ENCODE measurements at regions not wholly inside any gene's neighbourhood (a gene's known extent, or its start where the extent isn't known, plus 50 kb on each side); places are given as distances from the start of the nearest gene placed in this dataset.
A peak's percentile ranks its signal among the peaks of the same experiment; 100 is the strongest.
"Not testable (repeated sequence)": the region's sequence is repeated elsewhere in the genome, so short reads cannot be mapped to it uniquely, and the experiment has no call there.

DNA sequence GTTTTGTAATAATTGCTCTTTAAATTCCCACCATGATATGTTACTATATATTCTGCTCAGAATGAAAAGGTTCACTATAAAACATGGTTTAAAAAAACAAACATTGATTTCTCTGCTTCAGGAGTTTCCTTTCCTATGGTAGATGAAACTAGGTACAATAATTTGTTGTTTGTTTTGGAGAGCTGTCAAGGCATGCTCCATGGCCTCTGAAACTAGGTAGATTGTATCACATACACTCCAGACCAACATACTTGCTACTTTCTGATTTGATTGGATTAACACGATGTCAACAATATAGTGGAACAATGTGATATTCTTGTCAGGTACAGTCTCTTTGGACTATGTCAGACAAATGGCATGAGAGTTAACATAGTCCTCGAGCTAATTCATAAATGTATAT, 452.7 kb upstream of the CDH9 start:
- peak; percentile 34 for DNase-seq (ENCODE audit: low spot score)

DNA sequence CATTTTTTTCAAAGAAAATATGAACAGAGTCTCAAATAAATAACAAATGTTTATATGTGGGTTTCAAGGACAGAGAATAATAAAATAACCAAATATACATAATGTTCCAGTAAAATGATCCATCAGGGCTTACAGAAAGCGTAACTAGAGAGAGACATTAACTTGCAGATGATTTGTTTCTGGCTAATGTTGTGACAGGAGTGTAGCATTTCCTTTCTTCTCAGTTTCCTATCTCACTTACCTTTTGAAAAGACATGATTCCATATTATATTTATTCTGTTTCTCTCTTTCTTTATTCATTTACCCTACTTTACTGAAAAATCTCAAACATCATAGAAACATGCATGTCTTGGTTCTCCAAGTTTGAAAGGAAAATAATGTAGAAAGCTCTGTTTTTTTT, 451.3 kb upstream of the CDH9 start:
- no peak for DNase-seq (ENCODE audit: low spot score)

DNA sequence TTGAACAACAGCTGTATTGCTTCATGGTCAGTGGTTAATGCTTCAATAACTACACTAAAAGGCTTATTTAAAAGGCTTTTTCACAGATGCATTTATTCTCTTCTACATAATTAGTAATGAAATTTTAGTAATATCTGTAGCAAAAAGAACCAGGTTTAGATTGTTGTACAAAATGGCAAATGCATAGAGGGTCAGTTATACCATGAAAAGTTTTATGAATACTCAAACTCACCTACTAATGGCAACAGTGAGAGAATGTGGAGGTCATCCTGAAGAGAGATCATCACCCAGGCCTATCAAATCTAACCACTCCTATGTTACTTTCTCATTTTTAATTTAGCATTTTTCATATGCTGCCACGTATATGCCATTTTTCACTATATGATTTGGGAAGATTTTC, 444.3 kb upstream of the CDH9 start:
- DNase-seq (ENCODE audit: low spot score) = no peak

DNA sequence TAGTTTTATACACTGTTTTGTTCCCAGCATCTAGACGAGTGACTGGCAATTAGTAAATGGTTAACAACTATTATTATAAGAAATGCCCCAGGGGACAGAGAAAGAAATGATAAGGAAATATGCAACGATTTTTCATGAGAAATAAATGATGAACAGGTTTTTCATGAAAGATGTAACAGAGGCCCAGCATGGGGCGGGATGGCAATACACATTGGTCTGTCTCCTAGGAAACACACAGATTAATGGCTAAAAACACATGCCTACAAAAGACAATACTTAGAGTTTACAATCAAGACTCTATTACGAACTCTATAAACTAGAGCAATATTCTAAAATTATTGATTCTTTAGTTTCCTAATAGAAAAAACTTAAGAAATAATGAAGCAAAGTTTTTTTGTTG, 441.5 kb upstream of the CDH9 start:
- no peak for DNase-seq (ENCODE audit: low spot score)

DNA sequence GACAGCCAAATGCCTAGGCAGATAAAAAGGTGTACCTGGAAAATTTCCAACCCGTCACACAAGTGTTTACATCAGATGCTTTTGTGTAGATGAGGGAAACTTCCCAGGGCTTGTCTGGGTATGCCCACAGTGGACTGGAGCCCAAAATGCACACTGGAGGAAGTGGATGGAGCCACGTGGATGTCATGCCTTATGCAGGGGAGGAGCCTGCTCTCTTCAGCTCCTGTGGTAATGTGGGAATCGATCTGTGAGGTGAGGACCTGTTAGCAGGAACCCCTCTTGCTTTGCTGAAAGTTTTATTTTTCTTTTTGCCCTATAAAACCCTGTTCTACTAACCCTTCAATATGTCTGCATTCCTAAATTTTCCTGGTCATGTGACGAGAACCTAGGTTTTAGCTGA, 439.2 kb upstream of the CDH9 start:
- DNase-seq (ENCODE audit: low spot score) = no peak

DNA sequence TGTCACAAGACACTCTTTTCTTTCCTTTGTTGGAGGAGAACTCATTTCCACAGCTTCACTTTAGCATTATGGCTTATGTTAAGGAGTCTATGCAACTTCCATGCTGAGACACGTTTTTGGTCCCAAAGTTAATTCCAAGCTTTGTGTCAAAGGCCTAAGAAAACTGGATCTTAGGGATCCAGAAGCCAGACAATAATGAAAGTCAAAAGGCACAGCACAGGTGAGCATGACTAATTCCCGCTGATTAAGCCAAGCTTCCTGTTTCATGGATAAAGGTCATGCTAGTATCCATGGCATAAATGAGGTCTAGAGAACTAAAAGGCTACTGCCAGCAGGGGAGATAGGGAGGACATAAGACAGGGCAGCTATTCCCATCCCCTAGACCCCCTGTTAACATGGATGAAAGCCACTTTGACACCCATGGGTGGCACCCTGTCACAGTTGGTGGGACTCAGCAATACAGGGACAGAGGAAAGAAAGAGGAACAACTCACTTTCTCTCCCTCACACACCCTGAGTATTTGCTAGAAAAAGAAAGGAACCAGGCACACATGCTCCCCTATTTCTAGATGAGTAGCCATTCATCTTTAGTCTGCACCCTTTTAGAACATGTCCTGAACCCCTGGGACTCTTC, 438.1 kb upstream of the CDH9 start:
- DNase-seq (ENCODE audit: low spot score) = no peak

DNA sequence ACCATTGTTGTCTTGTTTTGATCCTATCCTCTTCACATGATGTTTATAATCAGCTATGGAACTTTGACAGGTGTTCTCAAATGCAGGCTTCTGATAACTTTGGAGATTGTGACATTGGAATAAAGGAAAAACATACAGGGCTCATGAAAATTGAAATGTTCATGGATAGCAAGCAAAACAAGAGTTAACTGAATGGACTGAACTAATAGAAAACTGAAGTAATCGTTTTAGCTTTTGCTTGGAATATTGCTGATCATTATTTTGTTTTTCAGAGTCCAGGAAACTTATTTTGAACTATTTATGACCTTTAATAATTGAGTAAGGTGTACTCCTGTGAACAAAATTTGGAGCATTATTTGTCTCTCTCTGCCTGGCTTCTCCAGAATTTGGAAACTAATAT, 436.7 kb upstream of the CDH9 start:
- DNase-seq (ENCODE audit: low spot score) = no peak

DNA sequence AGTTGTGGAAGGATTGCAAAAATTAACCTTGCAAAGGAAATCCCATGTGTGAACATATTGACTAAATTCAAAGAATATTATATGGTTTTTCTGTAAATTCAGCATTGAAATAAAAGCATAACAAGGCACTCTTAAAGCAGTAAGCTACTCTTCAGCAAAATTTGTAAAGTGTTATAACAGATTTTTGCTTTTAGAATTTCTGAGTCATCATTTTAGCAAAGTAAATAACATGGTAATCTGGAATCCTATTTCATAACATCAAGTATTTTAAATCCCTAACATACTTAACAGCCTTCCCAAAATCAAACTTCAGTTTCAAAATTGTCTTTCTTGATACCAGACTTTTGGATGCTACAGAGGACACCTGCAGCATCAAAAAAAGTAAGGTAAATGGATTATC, 436.0 kb upstream of the CDH9 start:
- no peak for DNase-seq (ENCODE audit: low spot score)

DNA sequence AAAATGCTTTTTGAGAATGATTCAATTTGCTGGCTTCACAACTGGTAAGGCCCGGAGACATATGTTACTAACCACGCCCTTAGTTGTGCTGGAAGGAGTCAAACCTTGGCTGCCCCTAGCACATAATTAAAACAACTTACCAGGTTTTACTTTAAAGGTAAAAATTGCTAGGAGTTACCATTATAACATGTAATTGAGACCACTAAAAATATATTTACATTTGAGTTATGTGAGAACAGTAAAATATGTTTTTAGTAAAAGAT, 435.6 kb upstream of the CDH9 start:
- DNase-seq (ENCODE audit: low spot score) = no peak

DNA sequence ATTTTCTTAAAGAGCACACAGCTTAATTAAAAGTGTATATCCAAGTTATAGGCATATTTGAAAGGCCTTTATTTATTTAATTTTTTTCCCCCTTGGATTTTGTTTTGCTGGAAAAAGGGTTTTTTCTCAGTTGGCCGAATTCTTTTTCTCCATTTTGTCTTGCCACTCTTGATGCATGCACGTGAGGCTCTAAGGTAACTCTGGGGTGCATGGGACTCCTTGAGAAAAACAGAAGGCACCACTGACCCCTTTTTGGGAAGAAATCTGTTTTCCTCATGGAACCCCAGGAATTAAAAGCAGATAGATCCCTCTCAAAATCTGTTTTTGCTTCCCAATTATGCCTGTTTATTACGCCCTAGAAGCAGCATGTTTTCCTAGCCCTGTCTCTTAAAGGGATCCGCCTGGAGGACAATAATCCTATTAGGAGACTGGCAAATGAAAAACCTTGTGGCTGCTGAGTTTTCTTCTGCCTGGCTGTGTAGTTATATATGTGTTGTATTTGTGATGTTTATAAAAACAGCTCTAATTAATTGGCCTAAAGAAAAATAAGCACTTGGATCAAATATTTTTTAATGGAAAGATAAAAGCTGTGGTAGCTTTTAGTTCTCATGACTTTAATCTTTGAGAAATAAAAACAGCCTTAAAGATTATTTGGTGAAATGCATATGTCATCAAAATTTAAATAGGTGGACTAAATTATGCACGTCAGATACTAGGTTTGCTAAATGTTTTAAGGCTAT, 435.1 kb upstream of the CDH9 start:
- no peak for DNase-seq (ENCODE audit: low spot score)

DNA sequence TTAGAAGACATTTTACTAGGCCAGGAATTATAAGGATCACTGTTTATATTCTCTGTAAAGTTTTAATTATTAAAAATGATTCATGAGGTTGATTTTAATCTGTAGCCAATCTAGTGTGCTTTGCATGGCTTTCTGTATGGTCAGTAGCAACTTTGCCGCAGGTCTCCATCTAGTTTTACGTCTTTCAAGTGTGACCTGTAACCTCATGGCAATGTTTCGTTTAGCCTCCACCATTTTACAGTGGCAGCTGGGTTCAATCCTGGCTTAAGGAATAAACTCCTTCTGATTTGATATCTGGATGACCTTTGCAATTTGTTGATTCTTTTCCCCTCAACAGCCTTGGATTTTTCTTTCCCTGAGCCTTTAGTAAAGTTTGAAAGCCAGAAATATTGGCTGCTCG, 434.5 kb upstream of the CDH9 start:
- DNase-seq (ENCODE audit: low spot score) = peak; percentile 47

DNA sequence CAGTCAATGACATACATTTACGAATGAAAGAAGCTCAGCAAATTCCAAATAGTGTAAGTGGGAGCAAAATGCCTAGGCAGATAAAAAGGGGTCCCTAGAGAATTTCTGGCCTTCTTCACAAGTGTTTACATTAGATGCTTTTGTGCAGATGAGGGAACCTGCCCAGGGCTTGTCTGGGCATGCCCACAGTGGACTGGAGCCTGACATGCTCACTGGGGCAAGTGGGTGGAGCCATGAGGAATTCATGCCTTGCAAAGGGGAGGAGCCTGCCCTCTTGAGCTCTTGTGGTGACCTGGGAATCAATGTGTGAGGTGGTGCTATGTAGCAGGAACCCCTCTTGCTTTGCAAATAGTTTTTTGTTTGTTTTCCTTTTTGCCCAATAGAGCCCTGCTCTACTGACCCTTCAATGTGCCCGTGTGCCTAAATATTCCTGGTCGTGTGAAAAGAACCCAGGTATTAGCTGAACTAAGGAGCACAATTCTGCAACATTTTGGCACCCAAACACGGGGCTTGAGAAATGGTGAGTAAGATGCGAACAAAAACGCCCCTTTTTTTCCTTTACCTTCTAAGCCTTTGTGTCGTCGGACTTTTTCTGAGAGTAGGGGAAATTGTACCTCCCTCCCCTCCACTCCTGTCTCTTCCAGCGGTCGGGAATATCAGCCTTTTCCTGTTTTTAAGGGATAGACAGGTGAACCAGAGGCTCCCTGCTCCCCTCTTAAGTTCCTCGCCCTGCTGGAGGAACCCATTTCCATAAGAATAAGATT, 433.8 kb upstream of the CDH9 start:
- peak; percentile 95 for DNase-seq (ENCODE audit: low spot score)

DNA sequence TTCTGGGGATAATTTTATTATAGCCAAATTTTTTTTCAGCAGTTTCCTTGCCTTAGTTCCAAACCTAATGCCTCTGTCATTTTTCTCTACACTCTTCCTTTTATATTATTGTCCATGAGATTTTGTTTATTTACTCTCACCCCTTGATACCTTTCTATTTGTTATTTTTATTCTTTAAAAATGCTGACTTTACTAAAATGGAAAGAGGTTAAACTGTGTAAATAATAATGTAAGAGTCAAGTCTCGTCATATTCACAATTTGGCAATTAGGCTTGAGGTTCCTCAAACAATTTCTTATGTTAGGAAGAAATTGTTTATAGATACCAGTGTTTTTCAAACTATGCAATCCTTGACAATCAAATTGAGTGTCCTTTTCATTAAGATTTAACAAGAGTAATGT, 428.6 kb upstream of the CDH9 start:
- DNase-seq (ENCODE audit: low spot score) = no peak

DNA sequence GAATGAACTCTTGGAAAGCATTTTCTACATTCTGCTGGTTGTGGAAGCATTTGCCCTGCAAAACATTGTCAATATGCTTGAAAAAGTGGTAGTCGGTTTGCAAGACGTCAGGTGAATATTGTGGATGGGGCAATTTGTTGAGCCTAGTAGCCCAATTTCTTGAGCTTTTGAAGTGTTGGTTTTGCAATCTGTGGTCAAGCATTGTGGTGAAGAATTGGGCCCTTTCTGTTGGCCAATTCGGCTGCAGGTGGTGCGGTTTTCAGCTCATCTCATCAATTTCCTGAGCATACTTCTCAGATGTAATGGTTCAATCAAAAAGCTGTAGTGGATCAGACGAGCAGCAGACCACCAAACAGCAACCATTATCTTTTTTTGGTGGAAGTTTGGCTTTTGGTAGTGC, 426.8 kb upstream of the CDH9 start:
- no peak for DNase-seq (ENCODE audit: low spot score)

DNA sequence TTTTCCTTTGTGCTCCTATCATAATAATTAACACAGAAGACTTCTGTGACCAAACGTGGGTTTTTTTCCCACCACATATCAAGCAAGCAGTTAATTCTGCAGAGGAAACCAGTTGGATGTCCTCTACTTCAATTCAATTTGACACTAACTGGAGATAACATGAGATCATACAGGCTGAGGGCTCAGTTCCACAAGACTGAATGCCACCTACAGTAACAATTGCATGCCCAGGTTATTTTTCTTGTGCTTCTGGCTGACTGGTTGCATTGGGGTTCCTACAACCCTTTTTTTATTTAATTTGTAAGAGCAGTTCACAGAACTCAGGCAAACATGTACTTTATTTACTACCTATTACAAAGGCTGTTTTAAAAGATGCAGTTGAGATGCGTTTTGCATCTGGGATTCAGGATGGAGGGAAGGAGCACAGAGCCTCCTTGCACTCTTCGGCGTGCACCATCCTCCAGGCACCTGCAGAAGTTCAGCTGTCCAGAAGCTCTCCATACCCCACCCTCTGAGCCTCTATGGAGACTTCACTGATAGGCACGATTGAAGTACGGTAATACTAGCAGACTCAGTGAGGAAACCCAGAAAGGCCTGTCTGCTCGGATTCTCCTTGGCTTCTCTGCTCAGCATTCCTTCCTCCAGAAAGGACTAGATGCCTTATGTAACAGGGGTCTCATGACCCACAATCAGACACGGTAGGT, 425.2 kb upstream of the CDH9 start:
- DNase-seq (ENCODE audit: low spot score) = no peak

DNA sequence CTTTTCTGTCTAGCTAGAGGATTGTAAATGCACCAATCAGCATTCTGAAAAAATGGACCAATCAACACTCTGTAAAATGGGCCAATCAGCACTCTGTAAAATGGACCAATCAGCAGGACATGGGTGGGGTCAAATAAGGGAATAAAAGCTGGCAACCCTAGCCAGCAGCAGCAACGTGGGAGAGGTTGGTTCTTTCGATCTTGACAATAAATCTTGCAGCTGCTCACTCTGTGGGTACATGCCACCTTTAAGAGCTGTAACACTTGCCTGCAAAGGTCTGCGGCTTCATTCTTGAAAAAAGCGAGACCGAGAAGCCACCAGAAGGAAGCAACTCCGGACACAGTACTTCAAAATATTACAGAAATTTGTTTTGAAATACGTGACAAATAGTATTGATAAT, 424.6 kb upstream of the CDH9 start:
- DNase-seq (ENCODE audit: low spot score) = no peak

DNA sequence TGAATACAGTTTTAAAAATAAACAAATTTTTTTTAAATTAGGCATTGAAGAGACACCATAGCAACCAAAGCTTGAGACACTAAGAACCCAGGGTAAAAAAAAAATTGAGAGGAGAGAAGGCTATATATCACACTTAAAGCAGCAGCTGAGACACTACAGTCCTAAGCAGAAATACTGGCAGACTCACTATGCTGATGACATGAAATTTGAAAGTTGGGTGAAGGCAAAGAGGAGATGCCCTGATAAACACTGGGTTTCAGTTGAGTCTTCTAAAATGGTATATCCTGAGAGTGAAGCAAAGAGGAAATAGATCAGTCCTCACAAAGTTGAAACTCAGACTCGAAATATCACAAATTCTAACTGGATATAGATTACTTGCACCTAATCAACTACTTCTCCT, 419.9 kb upstream of the CDH9 start:
- DNase-seq (ENCODE audit: low spot score) = no peak

DNA sequence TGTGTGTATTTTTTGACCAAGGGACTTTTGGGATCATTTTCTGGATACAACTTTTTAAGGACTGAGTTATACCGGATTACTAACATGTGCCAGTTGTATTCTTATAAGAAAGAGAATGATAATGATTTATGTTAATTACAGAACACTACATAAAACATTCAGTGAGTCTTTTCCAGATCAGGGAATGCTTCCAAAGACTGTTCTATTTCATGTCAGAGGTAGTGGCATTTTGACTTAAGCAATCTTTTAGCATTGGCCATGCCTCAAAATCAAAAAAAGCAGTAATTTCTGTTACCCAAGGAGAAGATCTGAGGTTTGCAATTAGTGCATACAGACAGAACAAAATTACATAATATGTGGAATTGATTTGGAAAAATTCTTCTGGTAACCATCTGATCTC, 413.0 kb upstream of the CDH9 start:
- no peak for DNase-seq (ENCODE audit: low spot score)

DNA sequence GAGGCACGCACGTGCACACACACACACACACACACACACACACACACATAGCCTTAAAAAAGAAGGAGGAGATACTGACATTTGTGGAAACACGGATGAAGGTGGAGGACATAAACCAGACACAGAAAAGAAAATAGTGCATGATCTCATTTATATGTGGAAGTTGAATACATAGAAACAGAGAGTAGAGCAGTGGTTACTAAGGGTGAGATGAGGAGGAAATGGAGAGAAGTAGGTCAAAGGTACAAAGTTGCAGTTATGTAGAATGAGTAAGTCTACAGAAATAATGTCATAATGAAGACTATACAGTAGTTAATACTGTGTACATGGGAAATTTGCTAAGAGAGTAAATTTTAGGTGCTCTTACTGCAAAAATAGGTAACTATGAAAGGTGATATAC, 412.2 kb upstream of the CDH9 start:
- peak; percentile 51 for DNase-seq (ENCODE audit: low spot score)

DNA sequence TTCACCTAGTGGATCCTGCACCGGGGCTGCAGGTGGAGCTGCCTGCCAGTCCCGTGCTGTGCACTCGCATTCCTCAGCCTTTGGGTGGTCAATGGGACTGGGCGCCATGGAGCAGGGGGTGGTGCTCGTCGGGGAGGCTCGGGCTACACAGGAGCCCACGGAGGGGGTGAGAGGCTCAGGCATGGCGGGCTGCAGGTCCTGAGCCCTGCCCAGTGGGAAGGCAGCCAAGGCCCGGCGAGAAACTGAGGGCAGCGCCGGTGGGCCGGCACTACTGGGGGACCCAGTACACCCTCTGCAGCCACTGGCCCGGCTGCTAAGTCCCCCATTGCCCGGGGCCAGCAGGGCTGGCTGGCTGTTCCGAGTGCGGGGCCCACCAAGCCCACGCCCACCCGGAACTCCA, 401.0 kb upstream of the CDH9 start:
- not testable (repeated sequence) for DNase-seq (ENCODE audit: low spot score)

DNA sequence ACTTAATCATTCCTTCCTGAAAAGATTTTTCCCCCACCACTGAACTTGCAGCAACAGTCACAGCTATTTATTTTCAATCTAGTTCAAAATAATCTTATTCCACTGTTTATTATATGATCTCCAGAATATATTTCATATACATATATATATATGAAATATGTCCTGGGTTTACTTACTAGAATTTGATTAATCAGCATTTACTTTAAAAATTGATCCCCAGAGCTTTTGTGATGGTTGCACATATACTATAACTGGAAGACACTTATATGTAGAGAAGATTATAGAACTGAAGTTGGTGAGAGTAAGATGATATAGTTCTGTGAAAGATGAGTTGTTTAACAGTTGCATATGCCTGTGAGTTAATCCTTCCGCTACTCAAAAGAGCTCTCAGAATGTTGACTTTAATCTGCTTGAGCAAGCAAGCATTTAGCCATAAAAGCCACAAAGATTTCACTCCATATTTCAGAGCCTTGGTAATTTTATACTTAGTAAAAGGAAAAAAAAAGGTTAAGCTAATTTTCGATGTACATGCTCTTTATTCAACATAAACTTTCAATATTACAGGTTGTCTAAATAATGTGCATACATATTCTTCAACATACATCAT, 399.3 kb upstream of the CDH9 start:
- DNase-seq (ENCODE audit: low spot score) = no peak

DNA sequence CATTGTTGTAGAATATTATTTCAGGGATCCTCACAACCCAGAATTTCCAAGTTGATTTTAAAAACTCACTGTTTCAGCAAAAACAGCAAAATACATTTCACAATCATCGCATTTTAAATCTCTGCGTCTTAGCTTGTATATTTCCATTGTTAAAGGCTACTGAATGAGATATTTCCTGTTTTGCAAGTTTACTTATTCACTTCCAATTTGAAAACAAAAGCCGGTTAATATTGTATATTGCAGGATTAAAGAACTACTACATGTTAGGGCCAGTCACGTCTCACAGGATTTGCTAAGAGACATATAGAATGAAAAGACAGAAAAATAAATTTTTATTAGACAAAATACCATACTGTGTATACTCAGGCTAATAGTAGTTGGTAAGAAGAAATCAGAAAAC, 395.9 kb upstream of the CDH9 start:
- no peak for DNase-seq (ENCODE audit: low spot score)

DNA sequence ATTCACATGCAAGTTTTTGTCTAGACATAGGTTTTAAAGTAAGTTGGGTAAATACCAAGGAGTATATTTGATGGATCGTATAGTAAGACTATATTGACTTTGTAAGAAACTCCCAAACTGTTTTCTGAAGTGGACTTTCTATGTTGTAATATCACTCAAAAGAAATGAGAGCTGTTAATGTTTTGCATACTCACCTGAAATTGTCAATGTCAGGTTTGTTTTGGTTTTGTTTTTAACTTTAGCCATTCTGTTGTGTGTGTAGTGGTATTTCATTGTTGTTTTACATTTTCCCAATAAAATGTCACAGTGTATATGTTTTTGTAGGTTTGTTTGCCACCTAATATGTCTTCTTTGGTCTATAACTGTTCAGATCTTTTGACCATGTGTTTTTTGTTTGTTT, 375.7 kb upstream of the CDH9 start:
- DNase-seq (ENCODE audit: low spot score) = no peak

Data from LoVo (cell line).